ENCODE measurements at regions not wholly inside any gene's neighbourhood (a gene's known extent, or its start where the extent isn't known, plus 50 kb on each side); places are given as distances from the start of the nearest gene placed in this dataset.

GRCh38 chr3:191138937-191139336, 60.1 kb upstream of the OSTN start:
- ATAC-seq (no peak), DNase-seq (no peak)
- Histone ChIP-seq H3K36me3 (ENCODE audit: control insufficient read depth, insufficient read depth, low read length) (no peaks in the 10 kb centered on the region), H3K4me1 (ENCODE audit: control insufficient read depth, insufficient read depth, low read length) (no peaks in the 10 kb centered on the region), H3K4me3 (ENCODE audit: low read length) (no peak overlapping the region), H3K9me3 (ENCODE audit: control insufficient read depth, insufficient read depth, low read length) (no peaks in the 10 kb centered on the region), H3K27me3 (ENCODE audit: control insufficient read depth, insufficient read depth, low read length) (no peaks in the 10 kb centered on the region), H3K27ac (ENCODE audit: low read length) (no peak overlapping the region)
- H3K4me1 Mint-ChIP-seq, result no peaks in the 10 kb centered on the region
- H3K27me3 Mint-ChIP-seq (ENCODE audit: low read depth in 2 of 2), result no peaks in the 10 kb centered on the region
- H3K9me3 Mint-ChIP-seq, result peaks cover 15 to 16% of the 10 kb centered on the region in 2 donors
- H3K36me3 Mint-ChIP-seq, result no peaks in the 10 kb centered on the region
- no peak overlapping the region for H3K4me3 Mint-ChIP-seq
- WGBS (ENCODE audit: insufficient coverage), result 0% methylated on average over 1 of the region's 1 CpG
- H3K27ac Mint-ChIP-seq, result no peak overlapping the region
- intact Hi-C loops (cut with micrococcal nuclease), result no loop called here
- TF ChIP-seq CTCF (IDR thresholded peaks at IDR 0.05), result no peak

GRCh38 chr3:191137708-191138107, 61.3 kb upstream of the OSTN start:
- ATAC-seq (no peak), DNase-seq (no peak)
- no peak for TF ChIP-seq CTCF (IDR thresholded peaks at IDR 0.05)
- Histone ChIP-seq H3K4me3 (ENCODE audit: low read length) (no peak overlapping the region), H3K4me1 (ENCODE audit: control insufficient read depth, insufficient read depth, low read length) (no peaks in the 10 kb centered on the region), H3K36me3 (ENCODE audit: control insufficient read depth, insufficient read depth, low read length) (no peaks in the 10 kb centered on the region), H3K27me3 (ENCODE audit: control insufficient read depth, insufficient read depth, low read length) (no peaks in the 10 kb centered on the region), H3K27ac (ENCODE audit: low read length) (no peak overlapping the region), H3K9me3 (ENCODE audit: control insufficient read depth, insufficient read depth, low read length) (no peaks in the 10 kb centered on the region)
- no peaks in the 10 kb centered on the region for H3K4me1 Mint-ChIP-seq
- intact Hi-C loops (cut with micrococcal nuclease), result no loop called here
- no peaks in the 10 kb centered on the region for H3K36me3 Mint-ChIP-seq
- H3K9me3 Mint-ChIP-seq, result peaks cover 14% of the 10 kb centered on the region in 2 donors
- no peak overlapping the region for H3K27ac Mint-ChIP-seq
- H3K4me3 Mint-ChIP-seq, result no peak overlapping the region
- WGBS (ENCODE audit: insufficient coverage), result 86% methylated on average over 1 of the region's 1 CpG
- no peaks in the 10 kb centered on the region for H3K27me3 Mint-ChIP-seq (ENCODE audit: low read depth in 2 of 2)

- H3K36me3 Mint-ChIP-seq, result no peaks in the 10 kb centered on the region
- no peak for TF ChIP-seq CTCF (IDR thresholded peaks at IDR 0.05)
- intact Hi-C loops (cut with micrococcal nuclease), result no loop called here
- H3K27me3 Mint-ChIP-seq (ENCODE audit: low read depth in 2 of 2), result no peaks in the 10 kb centered on the region
- no peak for DNase-seq
- H3K27ac ChIP-seq (ENCODE audit: low read length), result no peak overlapping the region
- H3K4me3 ChIP-seq (ENCODE audit: low read length), result no peak overlapping the region
- no peak overlapping the region for H3K27ac Mint-ChIP-seq
- 86% methylated on average over 6 of the region's 6 CpGs for WGBS (ENCODE audit: insufficient coverage)
- no peaks in the 10 kb centered on the region for H3K36me3 ChIP-seq (ENCODE audit: control insufficient read depth, insufficient read depth, low read length)
- H3K4me1 Mint-ChIP-seq, result no peaks in the 10 kb centered on the region
- ATAC-seq, result no peak
- no peak overlapping the region for H3K4me3 Mint-ChIP-seq
- peaks cover 13% of the 10 kb centered on the region in 2 donors for H3K9me3 Mint-ChIP-seq
- H3K27me3 ChIP-seq (ENCODE audit: control insufficient read depth, insufficient read depth, low read length), result no peaks in the 10 kb centered on the region
- H3K4me1 ChIP-seq (ENCODE audit: control insufficient read depth, insufficient read depth, low read length), result no peaks in the 10 kb centered on the region
- H3K9me3 ChIP-seq (ENCODE audit: control insufficient read depth, insufficient read depth, low read length), result no peaks in the 10 kb centered on the region
These were observed 62.7 kb upstream of the OSTN start for GRCh38 chr3:191136347-191136746.

GRCh38 chr3:191135175-191135574, 63.9 kb upstream of the OSTN start:
- no peaks in the 10 kb centered on the region for H3K27me3 ChIP-seq (ENCODE audit: control insufficient read depth, insufficient read depth, low read length)
- no peaks in the 10 kb centered on the region for H3K9me3 ChIP-seq (ENCODE audit: control insufficient read depth, insufficient read depth, low read length)
- DNase-seq (no peak), ATAC-seq (no peak)
- H3K4me3 Mint-ChIP-seq, result no peak overlapping the region
- H3K36me3 ChIP-seq (ENCODE audit: control insufficient read depth, insufficient read depth, low read length), result no peaks in the 10 kb centered on the region
- peaks cover 13 to 14% of the 10 kb centered on the region in 2 donors for H3K9me3 Mint-ChIP-seq
- no peak for TF ChIP-seq CTCF (IDR thresholded peaks at IDR 0.05)
- H3K4me3 ChIP-seq (ENCODE audit: low read length), result no peak overlapping the region
- WGBS (ENCODE audit: insufficient coverage), result 100% methylated on average over 2 of the region's 2 CpGs
- no peaks in the 10 kb centered on the region for H3K4me1 ChIP-seq (ENCODE audit: control insufficient read depth, insufficient read depth, low read length)
- no peaks in the 10 kb centered on the region for H3K4me1 Mint-ChIP-seq
- intact Hi-C loops (cut with micrococcal nuclease), result no loop called here
- no peak overlapping the region for H3K27ac ChIP-seq (ENCODE audit: low read length)
- no peaks in the 10 kb centered on the region for H3K36me3 Mint-ChIP-seq
- no peaks in the 10 kb centered on the region for H3K27me3 Mint-ChIP-seq (ENCODE audit: low read depth in 2 of 2)
- no peak overlapping the region for H3K27ac Mint-ChIP-seq

All from natural killer cell (primary cell).